ENCODE measurements at regions not wholly inside any gene's neighbourhood (a gene's known extent, or its start where the extent isn't known, plus 50 kb on each side); places are given as distances from the start of the nearest gene placed in this dataset.
"Not testable (repeated sequence)": the region's sequence is repeated elsewhere in the genome, so short reads cannot be mapped to it uniquely, and the experiment has no call there.

- no peak for DNase-seq (ENCODE audit: low spot score)
Measured at GRCh38 chr1:234865171-234866006, 255.4 kb upstream of the IRF2BP2 start.

- DNase-seq (ENCODE audit: low spot score) = no peak
Measured at GRCh38 chr1:234864116-234864515, 254.1 kb upstream of the IRF2BP2 start.

- DNase-seq (ENCODE audit: low spot score) = peak; percentile 31
Measured at GRCh38 chr1:234863551-234863971, 253.6 kb upstream of the IRF2BP2 start.

GRCh38 chr1:234862944-234863515 is 253.1 kb upstream of the IRF2BP2 start:
- peak; percentile 81 for DNase-seq (ENCODE audit: low spot score)

GRCh38 chr1:234862360-234862943 is 252.5 kb upstream of the IRF2BP2 start:
- peak; percentile 53 for DNase-seq (ENCODE audit: low spot score)

- no peak for DNase-seq (ENCODE audit: low spot score)
Measured at GRCh38 chr1:234861761-234862160, 251.8 kb upstream of the IRF2BP2 start.

GRCh38 chr1:234861024-234861620 is 251.1 kb upstream of the IRF2BP2 start:
- DNase-seq (ENCODE audit: low spot score) = no peak

GRCh38 chr1:234858722-234859121 is 248.7 kb upstream of the IRF2BP2 start:
- no peak for DNase-seq (ENCODE audit: low spot score)

- DNase-seq (ENCODE audit: low spot score) = no peak
Measured at GRCh38 chr1:234856845-234857245, 246.9 kb upstream of the IRF2BP2 start.

- no peak for DNase-seq (ENCODE audit: low spot score)
Measured at GRCh38 chr1:234855851-234856250, 245.9 kb upstream of the IRF2BP2 start.

GRCh38 chr1:234854645-234855039 is 244.7 kb upstream of the IRF2BP2 start:
- DNase-seq (ENCODE audit: low spot score) = no peak

- DNase-seq (ENCODE audit: low spot score) = no peak
Measured at GRCh38 chr1:234853906-234854644, 244.1 kb upstream of the IRF2BP2 start.

- no peak for DNase-seq (ENCODE audit: low spot score)
Measured at GRCh38 chr1:234852659-234853058, 242.7 kb upstream of the IRF2BP2 start.

- peak; percentile 76 for DNase-seq (ENCODE audit: low spot score)
Measured at GRCh38 chr1:234851450-234852438, 241.8 kb upstream of the IRF2BP2 start.

GRCh38 chr1:234849832-234850231 is 239.9 kb upstream of the IRF2BP2 start:
- no peak for DNase-seq (ENCODE audit: low spot score)

- peak; percentile 87 for DNase-seq (ENCODE audit: low spot score)
Measured at GRCh38 chr1:234848972-234849649, 239.1 kb upstream of the IRF2BP2 start.

GRCh38 chr1:234846813-234847212 is 236.8 kb upstream of the IRF2BP2 start:
- not testable (repeated sequence) for DNase-seq (ENCODE audit: low spot score)

- no peak for DNase-seq (ENCODE audit: low spot score)
Measured at GRCh38 chr1:234845836-234846235, 235.9 kb upstream of the IRF2BP2 start.

GRCh38 chr1:234845097-234845660 is 235.2 kb upstream of the IRF2BP2 start:
- DNase-seq (ENCODE audit: low spot score) = no peak

GRCh38 chr1:234844479-234845031 is 234.6 kb upstream of the IRF2BP2 start:
- DNase-seq (ENCODE audit: low spot score) = peak; percentile 39

Measured in pons (tissue), 1 donor.